IPS-NIHi11 (cell line): ENCODE measurements at regions not wholly inside any gene's neighbourhood (a gene's known extent, or its start where the extent isn't known, plus 50 kb on each side); places are given as distances from the start of the nearest gene placed in this dataset.

Experiments
- DNase-seq: peaks from one replicate; pipeline ENCODE4 v3.0.0; 2012; ENCODE audit warnings: mixed read lengths, low spot score

- DNase-seq: no peak
Measured at GRCh38 chrX:39710776-39711175, 387.0 kb downstream of the BCOR start.

- no peak for DNase-seq
Measured at GRCh38 chrX:39714471-39714870, 383.3 kb downstream of the BCOR start.

- no peak for DNase-seq
Measured at GRCh38 chrX:39716401-39716800, 381.4 kb downstream of the BCOR start.

GRCh38 chrX:39716802-39717540, 380.8 kb downstream of the BCOR start:
- DNase-seq: no peak

GRCh38 chrX:39718981-39719380, 378.8 kb downstream of the BCOR start:
- no peak for DNase-seq

- no peak for DNase-seq
Measured at GRCh38 chrX:39720945-39721344, 376.8 kb downstream of the BCOR start.

GRCh38 chrX:39721566-39722279, 376.0 kb downstream of the BCOR start:
- DNase-seq: no peak

GRCh38 chrX:39724544-39724943, 373.2 kb downstream of the BCOR start:
- DNase-seq: no peak

GRCh38 chrX:39725114-39725513, 372.6 kb downstream of the BCOR start:
- DNase-seq: no peak

- no peak for DNase-seq
Measured at GRCh38 chrX:39725928-39726619, 371.7 kb downstream of the BCOR start.

GRCh38 chrX:39726771-39727170, 371.0 kb downstream of the BCOR start:
- DNase-seq: no peak

- no peak for DNase-seq
Measured at GRCh38 chrX:39728025-39728424, 369.7 kb downstream of the BCOR start.

GRCh38 chrX:39728852-39729598, 368.7 kb downstream of the BCOR start:
- no peak for DNase-seq

- peak; percentile 34 for DNase-seq
Measured at GRCh38 chrX:39729981-39730661, 367.6 kb downstream of the BCOR start.

GRCh38 chrX:39730662-39731329, 367.0 kb downstream of the BCOR start:
- DNase-seq: peak; percentile 58

GRCh38 chrX:39731330-39731667, 366.5 kb downstream of the BCOR start:
- DNase-seq: no peak

- no peak for DNase-seq
Measured at GRCh38 chrX:39731735-39732134, 366.0 kb downstream of the BCOR start.

GRCh38 chrX:39733745-39734144, 364.0 kb downstream of the BCOR start:
- DNase-seq: no peak

GRCh38 chrX:39734174-39734776, 363.5 kb downstream of the BCOR start:
- DNase-seq: no peak

GRCh38 chrX:39736216-39737211, 361.2 kb downstream of the BCOR start:
- no peak for DNase-seq
